ENCODE measurements at regions not wholly inside any gene's neighbourhood (a gene's known extent, or its start where the extent isn't known, plus 50 kb on each side); places are given as distances from the start of the nearest gene placed in this dataset.

- intact Hi-C loops (cut with DNase I) = no loop called here
- FAIRE-seq = no peak
Measured at GRCh38 chr10:130435961-130436360, 299.8 kb downstream of the GLRX3 start.

GRCh38 chr10:130438861-130439260 lies 302.7 kb downstream of the GLRX3 start:
- TF ChIP-seq, protein P1, sequence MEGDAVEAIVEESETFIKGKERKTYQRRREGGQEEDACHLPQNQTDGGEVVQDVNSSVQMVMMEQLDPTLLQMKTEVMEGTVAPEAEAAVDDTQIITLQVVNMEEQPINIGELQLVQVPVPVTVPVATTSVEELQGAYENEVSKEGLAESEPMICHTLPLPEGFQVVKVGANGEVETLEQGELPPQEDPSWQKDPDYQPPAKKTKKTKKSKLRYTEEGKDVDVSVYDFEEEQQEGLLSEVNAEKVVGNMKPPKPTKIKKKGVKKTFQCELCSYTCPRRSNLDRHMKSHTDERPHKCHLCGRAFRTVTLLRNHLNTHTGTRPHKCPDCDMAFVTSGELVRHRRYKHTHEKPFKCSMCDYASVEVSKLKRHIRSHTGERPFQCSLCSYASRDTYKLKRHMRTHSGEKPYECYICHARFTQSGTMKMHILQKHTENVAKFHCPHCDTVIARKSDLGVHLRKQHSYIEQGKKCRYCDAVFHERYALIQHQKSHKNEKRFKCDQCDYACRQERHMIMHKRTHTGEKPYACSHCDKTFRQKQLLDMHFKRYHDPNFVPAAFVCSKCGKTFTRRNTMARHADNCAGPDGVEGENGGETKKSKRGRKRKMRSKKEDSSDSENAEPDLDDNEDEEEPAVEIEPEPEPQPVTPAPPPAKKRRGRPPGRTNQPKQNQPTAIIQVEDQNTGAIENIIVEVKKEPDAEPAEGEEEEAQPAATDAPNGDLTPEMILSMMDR (IDR thresholded peaks at IDR 0.05; ENCODE audit: borderline replicate concordance, extremely low read depth, insufficient read depth) = no peak
- Histone ChIP-seq H3K27me3 (ENCODE audit: control insufficient read depth, insufficient read depth, low read length) (no peaks in the 10 kb centered on the region), H3K9ac (ENCODE audit: low read length in 3 of 3) (no peak overlapping the region), H3K36me3 (ENCODE audit: control insufficient read depth in 2 of 3, insufficient read depth in 3 of 3, low read length in 3 of 3) (no peaks in the 10 kb centered on the region), H3K9me3 (ENCODE audit: control insufficient read depth in 2 of 3, insufficient read depth in 1 of 3, low read length in 3 of 3) (no peaks in the 10 kb centered on the region), H3K4me1 (ENCODE audit: control insufficient read depth in 2 of 3, insufficient read depth in 2 of 3, low read depth in 1 of 3, low read length in 3 of 3) (no peaks in the 10 kb centered on the region), H3K27ac (ENCODE audit: low read depth in 2 of 2, low read length in 2 of 2) (no peak overlapping the region), H3K4me3 (ENCODE audit: low read length in 3 of 3) (no peak overlapping the region)
- FAIRE-seq (no peak), DNase-seq (no peak)
- intact Hi-C loops (cut with DNase I) = no loop called here

More at GRCh38 chr10:130435961-130436360, 299.8 kb downstream of the GLRX3 start:
- Histone ChIP-seq H3K9me3 (ENCODE audit: control insufficient read depth in 2 of 3, insufficient read depth in 1 of 3, low read length in 3 of 3) (no peaks in the 10 kb centered on the region), H3K9ac (ENCODE audit: low read length in 3 of 3) (no peak overlapping the region), H3K36me3 (ENCODE audit: control insufficient read depth in 2 of 3, insufficient read depth in 3 of 3, low read length in 3 of 3) (no peaks in the 10 kb centered on the region), H3K27me3 (ENCODE audit: control insufficient read depth, insufficient read depth, low read length) (no peaks in the 10 kb centered on the region), H3K4me1 (ENCODE audit: control insufficient read depth in 2 of 3, insufficient read depth in 2 of 3, low read depth in 1 of 3, low read length in 3 of 3) (no peaks in the 10 kb centered on the region), H3K27ac (ENCODE audit: low read depth in 2 of 2, low read length in 2 of 2) (no peak overlapping the region), H3K4me3 (ENCODE audit: low read length in 3 of 3) (no peak overlapping the region)
- no peak for DNase-seq
- TF ChIP-seq, protein P1 (IDR thresholded peaks at IDR 0.05; ENCODE audit: borderline replicate concordance, extremely low read depth, insufficient read depth) = no peak

DNA sequence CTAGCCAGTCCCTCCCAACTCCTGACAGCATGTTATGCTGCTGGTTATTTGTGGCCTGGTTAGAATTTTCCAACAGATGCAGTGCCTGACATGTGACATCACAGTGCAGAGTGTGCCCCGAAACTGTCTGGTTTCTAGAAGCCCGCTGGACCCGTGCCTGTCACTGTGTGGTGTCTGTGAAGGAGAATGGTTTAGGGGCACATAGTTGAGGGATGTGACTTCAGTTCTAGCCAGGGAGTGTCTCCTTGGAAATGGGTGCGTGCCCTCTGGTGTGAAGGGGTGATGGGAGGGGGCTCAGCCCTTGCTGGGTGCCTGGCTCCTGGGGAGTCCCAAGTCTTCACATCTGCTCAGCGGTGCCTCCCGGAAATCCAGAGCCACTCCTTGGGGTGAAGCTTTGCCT lies 303.6 kb downstream of the GLRX3 start:
- no peaks in the 10 kb centered on the region for H3K4me1 ChIP-seq (ENCODE audit: control insufficient read depth in 2 of 3, insufficient read depth in 2 of 3, low read depth in 1 of 3, low read length in 3 of 3)
- H3K9ac ChIP-seq (ENCODE audit: low read length in 3 of 3) = no peak overlapping the region
- intact Hi-C loops (cut with DNase I) = no loop called here
- no peaks in the 10 kb centered on the region for H3K9me3 ChIP-seq (ENCODE audit: control insufficient read depth in 2 of 3, insufficient read depth in 1 of 3, low read length in 3 of 3)
- DNase-seq = no peak
- no peak for FAIRE-seq
- TF ChIP-seq, protein P1 (IDR thresholded peaks at IDR 0.05; ENCODE audit: borderline replicate concordance, extremely low read depth, insufficient read depth) = no peak
- H3K36me3 ChIP-seq (ENCODE audit: control insufficient read depth in 2 of 3, insufficient read depth in 3 of 3, low read length in 3 of 3) = no peaks in the 10 kb centered on the region
- H3K27me3 ChIP-seq (ENCODE audit: control insufficient read depth, insufficient read depth, low read length) = no peaks in the 10 kb centered on the region
- H3K4me3 ChIP-seq (ENCODE audit: low read length in 3 of 3) = no peak overlapping the region
- H3K27ac ChIP-seq (ENCODE audit: low read depth in 2 of 2, low read length in 2 of 2) = no peak overlapping the region

GRCh38 chr10:130440494-130440893 lies 304.3 kb downstream of the GLRX3 start:
- intact Hi-C loops (cut with DNase I) = no loop called here
- Histone ChIP-seq H3K27ac (ENCODE audit: low read depth in 2 of 2, low read length in 2 of 2) (no peak overlapping the region), H3K27me3 (ENCODE audit: control insufficient read depth, insufficient read depth, low read length) (no peaks in the 10 kb centered on the region), H3K4me1 (ENCODE audit: control insufficient read depth in 2 of 3, insufficient read depth in 2 of 3, low read depth in 1 of 3, low read length in 3 of 3) (no peaks in the 10 kb centered on the region), H3K36me3 (ENCODE audit: control insufficient read depth in 2 of 3, insufficient read depth in 3 of 3, low read length in 3 of 3) (no peaks in the 10 kb centered on the region), H3K4me3 (ENCODE audit: low read length in 3 of 3) (no peak overlapping the region), H3K9ac (ENCODE audit: low read length in 3 of 3) (no peak overlapping the region), H3K9me3 (ENCODE audit: control insufficient read depth in 2 of 3, insufficient read depth in 1 of 3, low read length in 3 of 3) (no peaks in the 10 kb centered on the region)
- DNase-seq (no peak), FAIRE-seq (no peak)
- TF ChIP-seq, protein P1 (IDR thresholded peaks at IDR 0.05; ENCODE audit: borderline replicate concordance, extremely low read depth, insufficient read depth) = no peak
